ENCODE measurements at regions not wholly inside any gene's neighbourhood (a gene's known extent, or its start where the extent isn't known, plus 50 kb on each side); places are given as distances from the start of the nearest gene placed in this dataset.

DNA sequence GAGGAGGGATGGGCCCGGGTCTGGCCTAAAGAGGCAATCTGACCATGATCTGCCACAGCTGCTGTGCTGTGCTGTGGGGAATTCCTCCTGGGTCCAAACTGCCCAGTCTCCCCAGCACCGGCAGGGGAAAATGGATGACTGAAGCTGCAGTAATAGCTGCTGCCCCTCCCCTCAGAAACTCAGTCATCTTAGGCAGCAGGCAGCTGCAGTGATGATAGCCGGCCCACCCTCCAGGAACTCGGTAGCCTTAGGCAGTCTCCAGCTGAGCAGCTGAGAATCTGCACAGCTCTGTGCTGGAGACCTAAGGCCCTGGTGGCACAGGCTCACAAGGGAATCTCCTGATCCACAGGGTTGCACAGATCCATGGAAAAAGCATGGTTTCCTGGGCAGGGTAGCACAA is 113.4 kb upstream of the USP38 start:
- TF ChIP-seq ARNTL (CRISPR knock-in tag; IDR thresholded peaks at IDR 0.05; ENCODE audit: borderline replicate concordance, low read depth) = no peak
- no peak for TF ChIP-seq ISL1 (CRISPR knock-in tag; IDR thresholded peaks at IDR 0.05)
- TF ChIP-seq ZNF565 (CRISPR knock-in tag; conservative IDR thresholded peaks at IDR 0.05; ENCODE audit: low read depth) = no peak
- TF ChIP-seq RARB (CRISPR knock-in tag; IDR thresholded peaks at IDR 0.05) = no peak
- TF ChIP-seq ZFP3 (CRISPR knock-in tag; IDR thresholded peaks at IDR 0.05) = no peak
- no peak for TF ChIP-seq TCF4 (CRISPR knock-in tag; IDR thresholded peaks at IDR 0.05; ENCODE audit: borderline replicate concordance)
- TF ChIP-seq ZNF70 (CRISPR knock-in tag; IDR thresholded peaks at IDR 0.05) = no peak
- TF ChIP-seq, protein P1, sequence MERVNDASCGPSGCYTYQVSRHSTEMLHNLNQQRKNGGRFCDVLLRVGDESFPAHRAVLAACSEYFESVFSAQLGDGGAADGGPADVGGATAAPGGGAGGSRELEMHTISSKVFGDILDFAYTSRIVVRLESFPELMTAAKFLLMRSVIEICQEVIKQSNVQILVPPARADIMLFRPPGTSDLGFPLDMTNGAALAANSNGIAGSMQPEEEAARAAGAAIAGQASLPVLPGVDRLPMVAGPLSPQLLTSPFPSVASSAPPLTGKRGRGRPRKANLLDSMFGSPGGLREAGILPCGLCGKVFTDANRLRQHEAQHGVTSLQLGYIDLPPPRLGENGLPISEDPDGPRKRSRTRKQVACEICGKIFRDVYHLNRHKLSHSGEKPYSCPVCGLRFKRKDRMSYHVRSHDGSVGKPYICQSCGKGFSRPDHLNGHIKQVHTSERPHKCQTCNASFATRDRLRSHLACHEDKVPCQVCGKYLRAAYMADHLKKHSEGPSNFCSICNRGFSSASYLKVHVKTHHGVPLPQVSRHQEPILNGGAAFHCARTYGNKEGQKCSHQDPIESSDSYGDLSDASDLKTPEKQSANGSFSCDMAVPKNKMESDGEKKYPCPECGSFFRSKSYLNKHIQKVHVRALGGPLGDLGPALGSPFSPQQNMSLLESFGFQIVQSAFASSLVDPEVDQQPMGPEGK (CRISPR knock-in tag; IDR thresholded peaks at IDR 0.05; ENCODE audit: borderline replicate concordance) = no peak
- TF ChIP-seq, protein P2, sequence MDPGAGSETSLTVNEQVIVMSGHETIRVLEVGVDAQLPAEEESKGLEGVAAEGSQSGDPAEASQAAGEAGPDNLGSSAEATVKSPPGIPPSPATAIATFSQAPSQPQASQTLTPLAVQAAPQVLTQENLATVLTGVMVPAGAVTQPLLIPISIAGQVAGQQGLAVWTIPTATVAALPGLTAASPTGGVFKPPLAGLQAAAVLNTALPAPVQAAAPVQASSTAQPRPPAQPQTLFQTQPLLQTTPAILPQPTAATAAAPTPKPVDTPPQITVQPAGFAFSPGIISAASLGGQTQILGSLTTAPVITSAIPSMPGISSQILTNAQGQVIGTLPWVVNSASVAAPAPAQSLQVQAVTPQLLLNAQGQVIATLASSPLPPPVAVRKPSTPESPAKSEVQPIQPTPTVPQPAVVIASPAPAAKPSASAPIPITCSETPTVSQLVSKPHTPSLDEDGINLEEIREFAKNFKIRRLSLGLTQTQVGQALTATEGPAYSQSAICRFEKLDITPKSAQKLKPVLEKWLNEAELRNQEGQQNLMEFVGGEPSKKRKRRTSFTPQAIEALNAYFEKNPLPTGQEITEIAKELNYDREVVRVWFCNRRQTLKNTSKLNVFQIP (CRISPR knock-in tag; IDR thresholded peaks at IDR 0.05; ENCODE audit: borderline replicate concordance, low read depth) = no peak
- no peak for TF ChIP-seq ZFP30 (CRISPR knock-in tag; IDR thresholded peaks at IDR 0.05)

Data from SK-N-SH treated with all-trans-retinoic acid at 6 μM for 48 hours (cell line).